HG03045 (cell line): ENCODE measurements at regions not wholly inside any gene's neighbourhood (a gene's known extent, or its start where the extent isn't known, plus 50 kb on each side); places are given as distances from the start of the nearest gene placed in this dataset.

Experiments used
- ATAC-seq: cut with Tn5 transposase; IDR thresholded peaks from one replicate; pipeline ENCODE4 v1.9.1; 2021; ENCODE audit warnings: mild to moderate bottlenecking, moderate library complexity; ENCODE audit not compliant: unreplicated experiment

DNA sequence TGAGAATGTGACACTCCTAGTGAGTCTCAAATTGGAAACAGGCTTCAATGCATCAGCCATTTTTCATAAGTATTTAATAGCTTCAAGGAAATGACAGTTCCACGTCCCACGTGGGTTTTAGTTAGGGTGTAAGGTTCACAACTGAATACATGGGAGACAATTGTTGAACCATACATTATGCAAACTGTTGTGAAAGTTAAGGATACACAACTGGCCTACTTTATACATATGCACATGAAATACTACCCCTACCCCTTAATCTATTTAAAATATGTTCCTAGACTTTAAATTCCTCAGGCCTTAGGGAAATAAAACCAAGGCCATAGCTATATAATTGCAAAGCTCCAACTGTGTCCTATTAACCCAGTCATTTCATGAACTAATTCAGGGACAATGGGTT lies 436.1 kb downstream of the BTBD3 start:
- ATAC-seq, result no peak

DNA sequence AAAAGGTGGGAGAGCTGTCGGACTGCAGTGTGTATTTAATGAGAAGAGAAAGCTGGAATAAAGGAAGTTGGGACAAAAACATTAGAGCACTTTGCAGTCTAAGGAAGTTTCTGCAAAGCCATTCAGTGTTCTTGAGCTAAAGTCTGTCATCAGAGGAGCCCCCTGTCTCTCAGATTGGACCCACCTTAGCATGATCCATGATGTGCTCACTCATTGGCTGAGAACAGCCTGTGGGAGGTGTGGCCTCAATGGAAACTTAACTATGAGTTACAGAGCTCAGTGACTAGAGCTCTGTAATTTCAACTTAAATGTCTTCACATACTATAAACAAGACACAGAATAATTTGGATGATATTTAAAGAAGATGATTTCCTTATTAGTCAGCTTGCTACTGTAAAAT lies 437.0 kb downstream of the BTBD3 start:
- no peak for ATAC-seq

DNA sequence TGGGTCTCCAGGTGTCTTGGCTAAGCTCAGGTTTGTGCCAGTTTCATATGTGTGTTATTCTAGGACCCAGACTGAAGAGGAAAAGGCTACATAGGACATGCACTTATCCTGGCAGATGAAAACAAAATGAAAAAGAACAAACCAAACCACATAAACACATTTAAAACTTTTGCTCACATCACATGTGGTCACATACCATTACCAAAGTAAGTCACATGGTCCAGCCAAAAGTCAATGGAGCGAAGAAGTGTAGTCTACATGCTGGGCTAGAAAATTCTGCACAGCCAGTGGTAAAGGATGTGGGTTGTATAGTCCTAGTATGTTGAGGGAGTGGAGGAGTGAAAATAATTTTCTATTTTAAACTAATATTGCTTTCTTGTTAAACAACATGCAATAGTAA lies 437.5 kb downstream of the BTBD3 start:
- no peak for ATAC-seq

DNA sequence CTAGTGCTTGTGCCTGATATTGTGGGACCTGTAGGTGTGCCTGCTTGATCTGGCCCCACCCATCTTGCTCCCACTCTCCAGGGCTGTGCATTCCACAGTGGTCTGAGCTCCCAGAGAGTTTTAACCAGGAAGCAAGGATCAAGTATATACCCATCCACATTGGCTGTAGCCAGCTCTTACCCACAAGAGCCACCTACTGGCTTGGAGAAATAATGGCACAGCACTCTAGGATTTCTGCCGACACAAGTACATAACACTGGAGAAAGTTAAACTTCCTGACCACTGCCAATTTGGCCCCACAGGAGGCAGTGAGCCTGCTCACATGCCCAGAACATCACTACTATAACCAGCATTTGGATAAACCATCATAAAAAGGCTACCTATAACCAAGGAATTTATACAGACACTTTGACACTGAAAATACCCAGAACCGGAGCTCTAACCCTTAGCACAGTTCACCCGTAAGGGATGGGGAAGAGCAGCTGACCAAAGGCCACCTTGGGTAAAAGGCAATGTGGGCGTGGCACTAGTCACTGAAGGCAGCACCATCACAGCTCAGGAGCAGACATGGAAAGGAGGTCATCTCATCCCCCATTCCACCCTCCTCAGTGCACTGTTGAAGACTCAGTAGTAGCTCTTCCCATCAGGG lies 440.4 kb downstream of the BTBD3 start:
- no peak for ATAC-seq

DNA sequence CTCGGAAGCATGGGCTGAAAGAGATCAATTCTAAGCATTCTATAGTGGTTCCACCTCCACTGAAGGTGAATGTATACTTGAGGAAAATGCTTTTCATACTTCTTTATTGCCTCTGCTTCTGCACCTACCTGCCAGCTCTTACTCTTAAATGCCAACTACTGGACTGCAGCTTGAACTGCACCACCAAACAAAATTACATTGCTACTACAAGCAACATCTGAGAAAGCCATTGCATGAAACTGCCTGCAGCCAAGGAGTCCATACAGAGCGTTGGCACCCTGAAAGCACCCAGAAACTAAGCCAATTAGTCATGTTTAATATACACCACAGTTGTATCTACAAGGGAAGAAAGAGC lies 440.9 kb downstream of the BTBD3 start:
- ATAC-seq, result no peak

DNA sequence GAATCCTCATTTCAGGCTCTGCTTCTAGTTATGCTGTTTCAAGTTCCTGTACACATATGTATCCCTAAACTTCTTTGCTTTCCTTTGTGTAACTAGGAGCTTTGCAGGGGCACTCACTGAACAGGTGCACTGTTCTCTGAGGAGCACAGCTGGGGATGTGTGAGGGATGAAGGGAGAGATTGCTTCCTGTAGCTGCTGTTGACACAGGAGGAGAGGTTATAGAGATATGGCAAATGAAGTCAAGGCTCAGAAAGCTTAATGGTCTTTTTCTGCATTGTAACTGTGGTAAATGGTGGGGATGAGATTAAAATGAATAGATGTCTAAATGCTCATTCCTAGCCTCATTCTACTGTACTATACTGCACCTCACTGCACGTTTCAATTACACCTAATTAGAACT lies 454.3 kb downstream of the BTBD3 start:
- ATAC-seq, result no peak

DNA sequence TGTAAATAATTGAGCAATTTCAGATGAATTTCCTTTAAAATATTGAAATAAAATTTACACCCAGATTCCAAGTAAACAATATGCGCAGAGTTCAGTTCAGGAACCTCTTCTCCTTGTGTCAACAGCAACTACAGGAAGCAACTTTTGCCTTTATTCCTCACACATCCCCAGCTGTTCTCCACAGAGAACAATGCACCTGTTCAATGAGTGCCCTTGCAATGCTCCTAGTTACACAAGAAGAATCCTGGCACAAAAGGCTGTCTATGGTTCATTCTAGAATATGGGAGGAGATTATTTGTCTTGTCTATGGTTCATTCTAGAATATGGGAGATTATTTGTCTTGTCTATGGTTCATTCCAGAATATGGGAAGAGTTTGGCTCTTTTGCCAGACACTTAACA lies 454.9 kb downstream of the BTBD3 start:
- ATAC-seq, result no peak

DNA sequence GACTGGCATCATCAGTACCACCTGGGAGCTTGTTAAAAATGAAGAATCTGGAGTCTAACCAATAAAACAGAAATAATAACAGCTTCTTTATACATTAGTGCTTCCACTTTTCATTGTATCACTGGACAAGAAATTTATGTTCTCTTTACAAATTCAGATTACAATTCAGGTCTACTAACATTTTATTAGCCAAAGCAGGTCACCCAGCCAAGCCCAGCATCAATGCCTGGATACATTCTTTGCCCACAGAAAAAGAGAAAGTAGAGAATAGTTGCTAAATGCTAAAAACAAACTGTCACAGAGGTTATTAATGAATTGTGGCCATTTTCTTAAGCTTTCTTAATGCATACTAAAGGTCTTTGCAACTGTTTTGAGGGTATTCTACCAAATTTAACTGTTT lies 458.3 kb downstream of the BTBD3 start:
- no peak for ATAC-seq

DNA sequence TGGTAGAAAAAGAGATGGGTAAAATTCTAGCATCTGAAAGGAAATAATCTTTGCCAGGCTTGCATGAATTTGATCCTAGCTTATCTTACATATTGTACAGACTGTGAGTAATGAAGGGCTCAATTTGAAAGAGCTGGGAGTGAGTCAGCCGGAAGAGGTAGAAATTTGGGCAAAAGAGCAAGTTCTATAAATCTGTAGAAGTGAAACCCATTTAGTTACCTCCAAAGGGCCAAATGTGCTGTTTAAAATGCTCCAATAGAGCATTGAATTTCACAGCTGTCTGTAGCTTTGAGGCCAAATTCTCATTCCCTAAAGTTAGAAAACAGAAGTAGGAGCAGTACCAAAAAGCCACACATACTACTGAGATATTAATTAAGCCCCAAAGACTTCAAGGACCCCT lies 466.1 kb downstream of the BTBD3 start:
- no peak for ATAC-seq

DNA sequence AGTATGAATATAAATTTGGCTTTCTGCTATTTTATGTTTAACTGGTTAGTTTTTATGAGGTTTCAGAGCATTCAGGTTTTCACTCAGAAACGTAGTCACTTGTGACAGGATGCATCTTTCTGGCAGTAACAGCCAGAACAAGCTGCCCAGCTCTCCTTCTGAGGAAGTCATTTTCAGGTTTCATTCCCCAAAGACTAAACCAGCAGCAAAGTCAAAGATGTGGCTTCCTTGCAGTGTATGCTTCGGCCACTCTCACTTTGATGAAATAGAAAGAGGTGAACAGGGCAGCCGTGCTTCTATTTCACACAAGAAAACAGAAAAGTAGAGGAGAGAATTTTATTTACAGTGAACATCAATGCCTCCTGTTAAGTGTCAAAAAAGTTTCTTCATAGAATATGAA lies 469.1 kb downstream of the BTBD3 start:
- no peak for ATAC-seq

DNA sequence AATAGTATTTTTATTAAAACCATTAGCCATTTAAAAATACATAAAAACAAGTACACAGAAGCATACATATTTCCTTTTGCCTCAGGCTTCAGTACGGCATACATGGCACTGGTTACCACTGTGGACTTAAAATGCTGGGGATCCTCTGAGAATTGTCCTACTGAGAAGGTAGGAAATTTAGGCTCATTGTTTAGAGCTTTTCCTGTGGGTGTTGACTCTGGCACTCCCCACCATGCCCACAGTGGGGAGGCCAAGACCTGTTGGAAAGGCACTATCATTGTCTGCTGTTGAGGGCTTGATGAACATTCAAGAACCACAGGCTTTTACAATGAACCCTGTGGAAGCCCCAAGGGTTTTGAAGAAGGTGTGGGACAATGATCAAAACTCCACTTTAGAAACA lies 473.4 kb downstream of the BTBD3 start:
- ATAC-seq, result no peak

DNA sequence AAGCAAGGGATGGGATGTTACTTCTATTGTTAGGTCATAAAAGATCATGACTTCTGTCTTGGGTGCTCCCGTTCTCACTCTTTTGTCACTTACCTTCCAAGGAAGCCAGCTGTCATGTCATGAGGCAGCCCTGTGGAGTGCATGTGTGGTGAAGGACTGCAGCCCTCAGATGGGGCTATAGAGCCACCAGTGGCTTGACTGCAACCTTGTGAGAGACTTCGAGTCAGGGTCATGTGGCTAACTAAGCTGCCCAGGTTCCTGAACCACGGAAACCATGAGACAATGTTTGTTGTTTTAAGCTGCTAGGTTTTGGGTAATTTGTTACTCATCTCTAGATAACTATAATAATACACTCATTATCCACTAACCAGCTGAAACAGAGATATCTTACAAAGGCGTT lies 477.1 kb downstream of the BTBD3 start:
- no peak for ATAC-seq

DNA sequence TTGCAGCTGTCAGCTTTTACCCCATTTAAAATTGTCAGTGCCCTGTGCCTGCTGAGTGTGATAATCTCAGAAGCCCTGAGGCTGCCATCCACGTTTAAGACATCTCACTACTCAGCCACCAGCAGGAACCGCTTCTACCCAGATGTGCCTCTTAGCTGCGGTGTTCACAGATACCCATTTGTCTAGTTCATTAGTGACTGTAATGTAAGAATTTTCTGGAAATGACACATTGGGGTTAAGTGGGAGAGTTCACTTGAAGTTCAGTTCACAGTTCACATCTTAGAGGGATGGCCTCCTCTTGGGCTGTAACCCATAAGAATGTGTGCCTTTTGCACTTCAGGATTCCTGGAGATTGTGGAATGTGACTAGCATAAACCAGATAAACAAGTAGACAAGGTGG lies 477.7 kb downstream of the BTBD3 start:
- no peak for ATAC-seq

DNA sequence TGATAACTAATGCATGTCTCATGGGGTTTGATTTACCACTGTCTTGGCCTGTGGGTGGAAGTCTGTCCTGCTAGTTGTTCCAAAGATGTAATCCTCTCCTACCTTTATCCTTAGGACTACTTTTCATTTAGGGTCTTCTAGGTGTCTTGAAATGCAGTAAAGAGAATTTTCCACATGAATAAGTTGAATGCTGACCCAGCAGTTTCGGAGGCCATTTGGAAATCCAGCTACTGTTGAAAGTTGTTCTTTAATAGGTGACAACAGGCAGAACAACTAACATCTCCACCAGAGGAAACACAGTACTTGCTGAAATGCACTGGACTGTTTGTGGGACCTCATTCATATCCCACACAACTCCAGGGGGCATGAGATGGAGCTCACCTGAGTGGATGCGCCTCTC lies 478.1 kb downstream of the BTBD3 start:
- no peak for ATAC-seq

DNA sequence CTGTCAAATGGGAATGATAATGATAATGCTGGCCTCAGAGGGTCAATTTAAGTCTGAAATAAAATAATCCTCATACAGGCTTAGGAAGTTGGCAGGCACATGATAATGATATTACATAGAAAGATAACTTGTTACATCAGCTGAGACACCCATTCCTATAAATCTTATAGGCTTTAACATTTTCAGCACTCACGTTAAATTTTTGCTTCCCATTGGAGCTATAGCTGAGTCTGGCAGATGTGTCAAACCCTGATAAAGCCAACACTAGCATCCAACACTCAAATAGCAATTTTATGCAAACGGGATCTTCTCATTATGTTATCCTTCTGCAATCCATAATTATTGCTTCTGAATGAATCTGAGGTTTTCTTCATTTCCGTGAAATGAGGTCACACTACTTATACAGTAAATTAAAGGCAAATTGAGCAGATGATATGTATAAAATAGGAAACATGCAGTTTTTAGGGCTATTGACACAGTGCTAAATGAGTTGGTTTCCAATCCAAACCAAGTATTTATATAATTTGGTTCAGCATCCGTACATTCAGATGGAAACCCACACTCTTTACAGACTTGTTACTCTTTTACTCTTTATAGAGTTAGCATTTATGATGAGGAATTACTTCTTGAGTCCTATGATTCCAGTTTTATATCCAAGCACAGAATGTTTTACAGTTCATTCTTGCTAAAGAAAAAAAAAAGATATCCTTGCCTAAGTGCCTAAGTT lies 481.6 kb downstream of the BTBD3 start:
- ATAC-seq, result no peak

DNA sequence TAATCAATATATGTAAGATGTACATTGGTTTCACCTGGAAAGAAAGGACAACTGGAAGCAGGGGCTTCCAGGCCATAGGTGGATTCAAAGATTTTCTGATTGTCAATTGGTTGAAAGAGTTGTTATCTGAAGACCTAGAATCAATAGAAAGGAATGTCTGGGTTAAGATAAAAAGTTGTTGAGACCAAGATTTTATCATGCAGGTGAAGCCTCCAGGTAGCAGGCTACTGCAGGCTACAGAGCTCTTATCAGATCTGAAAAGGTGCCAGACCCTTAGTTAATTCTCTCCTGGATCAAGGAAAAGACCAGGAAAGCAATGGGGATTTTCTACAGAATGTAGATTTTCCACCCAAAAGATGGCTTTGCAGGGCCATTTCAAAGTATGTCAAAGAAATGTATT lies 487.2 kb downstream of the BTBD3 start:
- ATAC-seq, result no peak

DNA sequence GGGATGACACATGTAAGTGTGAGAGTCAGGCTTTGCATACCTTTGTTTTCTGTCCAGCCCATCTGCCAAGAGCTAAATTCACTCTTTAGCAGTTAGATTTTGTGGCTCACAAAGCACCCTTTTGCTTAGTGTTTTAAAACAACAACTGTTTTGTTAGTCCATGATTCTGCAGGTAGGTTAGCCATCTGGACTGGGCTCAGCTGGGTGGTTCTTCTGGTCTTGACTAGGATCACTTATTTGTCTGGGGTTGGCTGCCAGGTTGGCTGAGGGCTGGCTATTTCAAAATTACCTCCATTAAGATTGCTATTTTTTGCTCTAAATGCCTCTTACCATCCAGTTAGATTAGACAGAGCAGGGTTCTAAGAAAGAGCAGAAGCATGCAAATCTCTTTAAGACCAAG lies 489.3 kb downstream of the BTBD3 start:
- no peak for ATAC-seq

DNA sequence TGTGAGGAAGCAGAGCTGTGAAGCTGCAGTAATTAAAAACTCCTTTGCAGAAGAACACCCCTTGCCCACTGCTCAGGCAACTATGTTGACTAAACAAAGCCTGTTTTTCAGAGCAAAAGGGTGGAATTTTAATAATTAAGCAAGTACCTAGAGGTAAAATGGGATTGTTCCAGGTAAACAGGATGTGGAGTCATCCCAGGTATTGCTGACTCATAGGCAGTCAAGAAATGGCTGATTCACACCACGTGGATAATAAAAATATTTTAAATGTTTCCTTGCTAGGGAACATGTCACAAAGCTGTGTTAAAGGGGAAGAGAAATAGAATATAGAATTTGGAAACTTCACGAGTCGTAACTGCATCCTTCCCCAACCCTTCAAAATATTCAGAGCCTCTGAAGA lies 491.8 kb downstream of the BTBD3 start:
- no peak for ATAC-seq

DNA sequence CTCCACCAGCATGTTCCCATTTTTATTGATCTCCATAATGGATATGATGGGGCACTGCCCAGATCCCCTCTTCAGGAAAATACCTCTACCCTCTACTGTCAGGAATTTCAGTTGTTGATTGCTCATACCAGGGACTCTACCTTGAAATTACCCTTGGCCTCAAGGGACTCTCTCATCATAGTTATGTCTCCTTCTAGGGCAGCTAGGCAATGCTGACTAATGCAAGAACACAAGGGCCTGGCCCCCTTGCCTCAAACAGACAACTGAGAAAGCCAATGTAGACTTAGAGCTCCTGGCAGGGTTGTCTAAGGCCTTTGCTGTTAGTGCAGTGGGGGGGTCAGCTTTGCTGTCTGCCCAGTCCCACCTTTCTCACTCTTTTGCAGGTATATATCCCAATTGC lies 493.1 kb downstream of the BTBD3 start:
- ATAC-seq, result no peak

DNA sequence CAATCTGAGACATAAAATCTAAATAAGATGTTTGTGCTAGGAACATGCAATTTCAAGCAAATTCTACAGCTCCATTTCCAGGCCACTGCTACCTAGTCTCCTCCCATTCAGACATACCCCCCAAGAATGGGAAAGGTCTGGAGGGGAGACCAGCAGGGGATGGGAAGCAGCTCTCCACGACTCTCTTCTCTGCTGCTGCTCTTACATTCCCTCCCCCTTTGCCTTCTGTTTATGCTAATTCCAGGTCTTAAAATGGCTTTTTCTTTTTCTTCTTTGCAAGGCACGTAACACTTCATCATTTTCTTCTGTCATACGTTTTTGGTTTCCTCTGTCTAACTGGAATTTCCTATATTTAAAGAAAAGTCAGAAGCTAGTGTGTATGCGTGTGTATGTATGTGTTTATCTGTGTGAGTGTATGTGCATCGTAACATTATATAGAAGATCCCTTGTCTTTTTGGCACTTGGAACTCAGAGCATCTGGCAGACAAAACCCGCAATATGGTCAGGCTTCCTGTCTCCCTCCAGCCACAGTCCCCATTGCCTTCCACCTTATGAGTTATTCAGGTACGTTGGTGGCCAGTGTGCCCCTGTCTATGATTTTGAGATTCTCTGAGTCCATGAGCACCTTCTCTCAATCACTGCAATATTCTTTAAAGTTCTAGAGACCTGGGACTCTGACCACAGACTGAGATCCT lies 493.7 kb downstream of the BTBD3 start:
- no peak for ATAC-seq

DNA sequence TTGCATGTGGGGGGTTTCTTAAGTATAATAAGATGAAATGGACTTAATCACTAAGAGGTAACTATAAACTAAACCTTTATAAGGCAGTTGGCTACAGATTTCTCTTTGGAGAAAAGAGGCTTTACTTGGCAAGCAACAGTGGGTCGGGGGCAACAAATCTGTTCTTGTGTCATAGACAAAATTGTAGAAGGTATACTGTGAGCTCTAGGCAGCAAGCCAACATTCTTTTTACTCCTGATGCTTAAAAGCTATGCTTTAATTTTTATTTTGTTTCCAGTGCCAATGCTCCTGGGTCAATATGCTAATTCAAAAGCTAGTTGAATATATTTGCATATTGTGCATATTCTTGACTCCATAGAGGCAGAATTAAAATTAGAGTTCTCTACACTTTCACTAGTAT lies 495.4 kb downstream of the BTBD3 start:
- no peak for ATAC-seq

DNA sequence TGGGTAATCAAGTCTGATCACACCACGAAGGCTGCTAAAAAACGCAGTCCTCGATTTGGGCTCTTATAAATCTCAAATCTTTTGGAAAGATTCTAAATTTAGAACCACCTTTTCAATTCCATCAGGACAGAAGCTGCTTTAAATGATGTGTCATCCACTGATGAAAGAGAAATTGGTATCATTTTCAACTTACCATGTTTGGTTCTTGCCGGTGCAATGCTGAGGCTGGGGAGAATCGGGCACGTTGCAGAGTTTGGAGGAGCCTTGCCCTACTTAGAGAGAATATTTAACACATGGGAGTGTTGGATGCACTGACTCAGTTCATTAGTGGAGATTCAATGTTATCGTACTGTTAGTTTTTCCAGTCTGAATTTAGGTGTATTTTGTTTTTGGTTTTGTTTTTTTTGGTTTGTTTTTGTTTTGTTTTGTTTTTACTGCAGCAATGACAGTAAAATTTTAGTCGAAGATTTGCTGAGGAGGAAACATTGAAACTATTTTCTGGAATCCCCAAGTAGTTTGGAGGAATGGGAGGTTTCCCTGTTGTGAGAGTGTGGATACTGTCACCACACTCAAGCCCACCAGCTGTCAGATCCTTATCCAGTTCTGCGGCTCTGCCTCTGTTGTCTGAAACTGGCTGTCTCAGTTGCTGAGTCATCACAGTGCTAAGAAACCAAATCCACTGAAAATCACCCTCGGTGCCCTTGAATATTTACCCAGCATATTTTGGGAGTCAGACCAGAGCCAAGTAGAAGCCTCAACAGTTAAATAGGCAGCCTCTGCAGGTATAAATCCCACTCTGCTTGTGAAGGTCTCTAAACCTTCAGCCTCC lies 497.0 kb downstream of the BTBD3 start:
- ATAC-seq, result no peak
